22Rv1 (cell line): ENCODE measurements at regions not wholly inside any gene's neighbourhood (a gene's known extent, or its start where the extent isn't known, plus 50 kb on each side); places are given as distances from the start of the nearest gene placed in this dataset.

Experiments
- ZFX ChIP-seq: fragments of 450-650 bp; IDR thresholded peaks from 2 replicates; pipeline ENCODE4 v1.6.1; 2017; ENCODE audit warnings: antibody characterized with exemption, borderline replicate concordance
- TF ChIP-seq, protein P1 (sequence below): fragments of 450-650 bp; IDR thresholded peaks from 2 replicates; pipeline ENCODE4 v1.5.1; 2017; ENCODE audit warnings: mild to moderate bottlenecking

DNA sequence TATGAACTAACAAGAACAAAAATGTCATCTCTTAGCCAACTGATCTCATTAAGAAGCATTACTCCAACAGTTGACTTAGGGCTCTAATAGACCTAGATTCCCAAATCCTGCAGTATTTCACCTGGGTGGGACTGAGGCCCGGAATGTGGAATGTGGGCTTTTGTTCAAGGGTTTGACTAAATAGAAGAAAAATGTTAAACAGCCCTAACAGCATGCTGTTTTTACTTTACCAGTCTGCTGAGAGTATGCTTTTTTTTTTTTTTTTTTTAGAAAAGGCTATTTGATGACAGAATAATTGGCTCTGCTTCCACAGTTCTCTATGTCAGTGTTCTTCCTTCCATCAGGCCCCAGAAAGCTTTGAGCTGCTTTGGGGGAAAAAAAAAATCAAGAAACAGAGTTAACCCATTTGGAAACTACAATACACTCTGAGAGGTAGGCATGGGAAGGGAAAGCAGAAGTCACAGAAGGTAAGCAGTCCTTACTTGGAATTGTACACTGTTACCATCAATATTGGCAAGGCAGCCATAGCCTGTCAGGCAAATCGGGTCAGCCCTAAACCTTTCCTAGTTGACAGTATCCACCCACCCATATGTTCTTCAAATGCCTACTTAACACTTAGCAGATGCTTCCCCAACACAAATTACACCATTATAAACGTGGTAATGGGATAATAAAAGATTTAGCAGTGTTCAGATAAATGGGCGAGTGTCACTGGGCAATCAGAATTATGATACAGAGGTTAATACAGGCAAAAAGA is 224.2 kb downstream of the CNTN3 start:
- TF ChIP-seq, protein P1, sequence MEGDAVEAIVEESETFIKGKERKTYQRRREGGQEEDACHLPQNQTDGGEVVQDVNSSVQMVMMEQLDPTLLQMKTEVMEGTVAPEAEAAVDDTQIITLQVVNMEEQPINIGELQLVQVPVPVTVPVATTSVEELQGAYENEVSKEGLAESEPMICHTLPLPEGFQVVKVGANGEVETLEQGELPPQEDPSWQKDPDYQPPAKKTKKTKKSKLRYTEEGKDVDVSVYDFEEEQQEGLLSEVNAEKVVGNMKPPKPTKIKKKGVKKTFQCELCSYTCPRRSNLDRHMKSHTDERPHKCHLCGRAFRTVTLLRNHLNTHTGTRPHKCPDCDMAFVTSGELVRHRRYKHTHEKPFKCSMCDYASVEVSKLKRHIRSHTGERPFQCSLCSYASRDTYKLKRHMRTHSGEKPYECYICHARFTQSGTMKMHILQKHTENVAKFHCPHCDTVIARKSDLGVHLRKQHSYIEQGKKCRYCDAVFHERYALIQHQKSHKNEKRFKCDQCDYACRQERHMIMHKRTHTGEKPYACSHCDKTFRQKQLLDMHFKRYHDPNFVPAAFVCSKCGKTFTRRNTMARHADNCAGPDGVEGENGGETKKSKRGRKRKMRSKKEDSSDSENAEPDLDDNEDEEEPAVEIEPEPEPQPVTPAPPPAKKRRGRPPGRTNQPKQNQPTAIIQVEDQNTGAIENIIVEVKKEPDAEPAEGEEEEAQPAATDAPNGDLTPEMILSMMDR: no peak
- no peak for TF ChIP-seq ZFX
